Neural progenitor cell (in vitro differentiated cells): ENCODE measurements at regions not wholly inside any gene's neighbourhood (a gene's known extent, or its start where the extent isn't known, plus 50 kb on each side); places are given as distances from the start of the nearest gene placed in this dataset.

ENCODE experiments used
- EZH2 ChIP-seq: fragments of 200-600 bp; sonication (generic); IDR thresholded peaks from 2 replicates; pipeline ENCODE4 v1.6.1; 2017; ENCODE audit warnings: antibody characterized with exemption, mild to moderate bottlenecking, moderate library complexity
- TF ChIP-seq, protein P1 (sequence below): fragments of 200-600 bp; sonication (generic); IDR thresholded peaks from 2 replicates; pipeline ENCODE4 v1.5.1; 2017; ENCODE audit warnings: antibody characterized with exemption, mild to moderate bottlenecking

DNA sequence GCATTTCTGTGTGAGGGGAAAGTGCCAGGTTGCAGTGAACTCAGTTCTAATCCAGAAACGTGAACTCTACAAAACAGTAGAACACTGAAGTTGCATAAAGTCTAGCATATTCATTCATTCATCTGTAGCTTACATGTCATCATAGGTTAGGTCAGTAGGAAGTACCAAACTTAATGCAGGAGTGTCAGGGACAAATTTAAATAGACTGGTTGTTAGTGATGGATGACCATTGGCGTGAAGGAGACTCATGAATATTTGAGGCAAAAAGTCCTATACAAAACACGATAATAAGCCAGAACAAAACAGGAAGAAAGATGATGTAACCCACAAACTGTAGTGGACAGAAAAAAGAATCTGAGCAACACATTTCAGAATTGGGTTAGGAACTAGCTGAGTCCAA, 592.8 kb upstream of the PCDH10 start:
- TF ChIP-seq, protein P1, sequence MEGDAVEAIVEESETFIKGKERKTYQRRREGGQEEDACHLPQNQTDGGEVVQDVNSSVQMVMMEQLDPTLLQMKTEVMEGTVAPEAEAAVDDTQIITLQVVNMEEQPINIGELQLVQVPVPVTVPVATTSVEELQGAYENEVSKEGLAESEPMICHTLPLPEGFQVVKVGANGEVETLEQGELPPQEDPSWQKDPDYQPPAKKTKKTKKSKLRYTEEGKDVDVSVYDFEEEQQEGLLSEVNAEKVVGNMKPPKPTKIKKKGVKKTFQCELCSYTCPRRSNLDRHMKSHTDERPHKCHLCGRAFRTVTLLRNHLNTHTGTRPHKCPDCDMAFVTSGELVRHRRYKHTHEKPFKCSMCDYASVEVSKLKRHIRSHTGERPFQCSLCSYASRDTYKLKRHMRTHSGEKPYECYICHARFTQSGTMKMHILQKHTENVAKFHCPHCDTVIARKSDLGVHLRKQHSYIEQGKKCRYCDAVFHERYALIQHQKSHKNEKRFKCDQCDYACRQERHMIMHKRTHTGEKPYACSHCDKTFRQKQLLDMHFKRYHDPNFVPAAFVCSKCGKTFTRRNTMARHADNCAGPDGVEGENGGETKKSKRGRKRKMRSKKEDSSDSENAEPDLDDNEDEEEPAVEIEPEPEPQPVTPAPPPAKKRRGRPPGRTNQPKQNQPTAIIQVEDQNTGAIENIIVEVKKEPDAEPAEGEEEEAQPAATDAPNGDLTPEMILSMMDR: no peak
- TF ChIP-seq EZH2: no peak
